GM10266 (cell line): ENCODE measurements at regions not wholly inside any gene's neighbourhood (a gene's known extent, or its start where the extent isn't known, plus 50 kb on each side); places are given as distances from the start of the nearest gene placed in this dataset.

ENCODE experiments used
- DNase-seq: peaks from one replicate; pipeline ENCODE4 v3.0.0; 2012; ENCODE audit errors: extremely low spot score
- CTCF ChIP-seq: IDR thresholded peaks from 2 replicates; pipeline ENCODE4 v1.5.1; 2012; ENCODE audit warnings: mild to moderate bottlenecking, low read depth; ENCODE audit not compliant: control insufficient read depth, insufficient read depth; ENCODE audit errors: missing control alignments

- DNase-seq: no peak
- TF ChIP-seq CTCF: no peak
Measured at GRCh38 chr6:114764866-114765265, 422.0 kb upstream of the HS3ST5 start.

DNA sequence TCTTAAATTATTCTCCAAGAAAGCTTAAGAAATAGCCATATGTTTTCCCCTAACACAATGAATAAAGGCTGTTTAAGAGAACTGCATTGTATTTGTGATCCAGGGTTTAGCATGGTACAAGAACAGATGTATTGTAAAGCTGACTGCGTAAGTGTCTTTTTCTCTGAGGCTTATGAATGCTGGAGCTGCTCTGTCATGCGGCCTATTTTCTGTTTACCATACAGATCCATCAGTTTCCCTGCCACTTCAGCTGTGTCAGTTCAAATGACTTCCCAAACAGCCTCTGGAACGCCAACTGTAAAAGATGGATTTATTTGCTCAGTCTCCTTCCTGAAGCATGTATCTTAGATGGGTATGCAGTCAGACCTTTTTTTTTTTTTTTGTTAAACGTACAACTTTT, 419.3 kb upstream of the HS3ST5 start:
- TF ChIP-seq CTCF: no peak
- DNase-seq: no peak

DNA sequence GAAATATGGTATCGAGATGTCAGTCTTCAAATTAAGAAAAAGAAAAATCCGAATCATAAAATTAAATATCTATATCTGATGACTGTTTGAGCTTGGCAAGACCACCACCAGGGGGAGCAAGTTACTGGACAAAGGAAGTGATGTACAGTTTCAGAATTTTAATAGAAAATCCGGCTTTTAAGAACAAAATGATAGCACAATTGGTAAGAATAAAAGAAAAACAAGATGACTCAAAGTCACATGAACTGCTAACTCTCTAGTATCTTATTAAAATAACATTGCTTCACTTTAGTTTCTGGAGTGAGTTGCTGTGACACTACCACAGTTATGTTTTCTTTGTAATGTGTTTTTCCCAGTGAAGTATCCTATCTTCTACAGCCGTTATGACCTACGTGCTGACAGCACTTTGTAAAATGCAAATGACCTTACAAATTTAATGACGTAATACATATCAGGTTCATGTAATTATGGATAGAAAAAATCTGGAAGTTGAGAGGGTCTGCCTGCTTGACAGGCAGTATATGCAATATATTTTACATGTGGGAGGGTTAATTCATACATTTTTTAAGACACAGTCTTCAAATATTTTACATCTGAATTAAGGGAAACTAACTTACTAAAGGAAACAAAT, 405.3 kb upstream of the HS3ST5 start:
- peak; percentile 71 for TF ChIP-seq CTCF
- peak; percentile 16 for DNase-seq

DNA sequence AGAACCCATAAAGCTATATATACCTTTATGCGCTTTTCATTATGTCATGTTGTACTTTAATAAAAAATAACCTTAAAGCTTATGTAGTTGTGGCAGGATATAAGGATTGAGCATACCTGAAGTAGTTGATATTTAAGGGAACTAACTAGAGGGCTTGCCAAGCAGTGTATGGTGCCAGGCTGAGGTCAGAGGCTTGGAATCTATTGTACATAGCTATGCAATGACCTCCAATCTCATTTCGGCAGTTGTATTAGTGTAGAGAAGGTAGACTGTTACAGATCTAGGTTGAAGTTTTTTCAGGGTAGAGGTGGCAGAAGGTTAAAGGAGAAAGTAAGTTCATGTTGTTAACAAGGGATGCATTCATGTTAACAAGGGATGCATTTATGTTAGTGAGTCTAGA, 397.7 kb upstream of the HS3ST5 start:
- no peak for DNase-seq
- TF ChIP-seq CTCF: no peak

GRCh38 chr6:114739656-114740055, 396.8 kb upstream of the HS3ST5 start:
- TF ChIP-seq CTCF: no peak
- DNase-seq: no peak

- no peak for TF ChIP-seq CTCF
- DNase-seq: no peak
Measured at GRCh38 chr6:114735025-114735735, 392.4 kb upstream of the HS3ST5 start.

DNA sequence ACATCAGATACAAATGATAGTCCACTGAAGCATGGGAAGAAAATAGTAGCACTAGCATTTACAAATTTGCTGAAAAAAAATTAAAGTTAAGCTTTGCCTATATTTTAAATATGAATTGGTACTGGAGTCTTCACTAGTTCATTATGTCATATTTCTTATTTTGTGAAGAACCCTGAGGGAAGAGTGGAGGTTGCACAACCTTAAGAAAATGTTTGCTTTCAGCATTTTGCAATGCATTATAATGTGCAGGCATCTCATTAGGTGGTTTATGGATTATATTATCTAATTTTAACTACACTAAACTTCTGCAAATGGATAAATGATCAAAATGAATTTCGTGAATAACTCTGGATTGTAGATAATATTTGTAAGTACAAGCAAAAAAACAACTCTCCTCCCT, 390.8 kb upstream of the HS3ST5 start:
- TF ChIP-seq CTCF: no peak
- no peak for DNase-seq
